ENCODE measurements at regions not wholly inside any gene's neighbourhood (a gene's known extent, or its start where the extent isn't known, plus 50 kb on each side); places are given as distances from the start of the nearest gene placed in this dataset.

- intact Hi-C loops (cut with micrococcal nuclease; ENCODE audit: unreplicated experiment) (no loop called here), in situ Hi-C loops (cut with HindIII; ENCODE audit: extremely low pct_ligation_motif_present, low pct_unique_long_range_greater_than_20kb) (no loop called here)
- CTCF ChIA-PET (ENCODE audit: low intra/inter-chr PET ratio, low total read pairs), result no interaction called here
- no peaks in the 10 kb centered on the region for H3K9me3 ChIP-seq (ENCODE audit: low read length)
- no peaks in the 10 kb centered on the region for H3K79me2 ChIP-seq (ENCODE audit: insufficient read depth, low read length)
- H3K27me3 ChIP-seq (ENCODE audit: control insufficient read depth in 1 of 2, insufficient read depth in 2 of 2, low read length in 2 of 2), result peaks cover 0 to 34% of the 10 kb centered on the region in 2 experiments; a peak in 2 of 5 replicates
- H4K20me1 ChIP-seq (ENCODE audit: insufficient read depth, low read length), result no peaks in the 10 kb centered on the region
- FAIRE-seq (no peak), ATAC-seq (no peak; the same call in 2 of the 3 replicates), DNase-seq (ENCODE audit: low spot score) (no peak)
- H3K4me1 ChIP-seq (ENCODE audit: insufficient read depth, low read length), result no peaks in the 10 kb centered on the region
- POLR2A ChIA-PET, result no interaction called here
- WGBS (ENCODE audit: low lambda C conversion rate), result 20% methylated on average over 10 of the region's 13 CpGs
- no TSS peak for BruUV-seq (replicated peaks)
- H3K36me3 ChIP-seq (replicated peaks in 1 of 2; ENCODE audit: control insufficient read depth in 1 of 2, insufficient read depth in 2 of 2, low read length in 2 of 2), result no peaks in the 10 kb centered on the region
- no peak overlapping the region for H3K4me2 ChIP-seq (ENCODE audit: low read depth, low read length)
- H2AFZ ChIP-seq (ENCODE audit: low read length), result no peak overlapping the region
- H3K27ac ChIP-seq (ENCODE audit: extremely low read length, insufficient read depth, low read length), result no peak overlapping the region
- H3K9ac ChIP-seq (ENCODE audit: insufficient read depth, low read depth, low read length), result no peak overlapping the region
- no peak overlapping the region for H3K4me3 ChIP-seq (replicated peaks in 1 of 3; ENCODE audit: insufficient read depth in 1 of 3, low read depth in 2 of 3, low read length in 3 of 3)
- TF ChIP-seq REXO4 (CRISPR knock-in tag; IDR thresholded peaks at IDR 0.05; ENCODE audit: borderline replicate concordance), result no peak
- TF ChIP-seq POLR2AphosphoS5 (IDR thresholded peaks at IDR 0.05; ENCODE audit: low read depth, low read length), result no peak
- TF ChIP-seq NFATC3 (CRISPR knock-in tag; IDR thresholded peaks at IDR 0.05), result no peak
- no peak for TF ChIP-seq CTCF (CRISPR knock-in tag; IDR thresholded peaks at IDR 0.05)
- no peak for TF ChIP-seq ZNF883 (CRISPR knock-in tag; IDR thresholded peaks at IDR 0.05; ENCODE audit: not compliant biosample characterization)
- TF ChIP-seq TBL1XR1 (IDR thresholded peaks at IDR 0.05; ENCODE audit: borderline replicate concordance, low read length, partially characterized antibody), result no peak
- TF ChIP-seq ZNF30 (CRISPR knock-in tag; IDR thresholded peaks at IDR 0.05), result no peak
- no peak for TF ChIP-seq ZNF382 (CRISPR knock-in tag; IDR thresholded peaks at IDR 0.05; ENCODE audit: borderline replicate concordance)
- no peak for TF ChIP-seq KDM2A (CRISPR knock-in tag; IDR thresholded peaks at IDR 0.05; ENCODE audit: borderline replicate concordance, low read depth)
- TF ChIP-seq, protein P1, sequence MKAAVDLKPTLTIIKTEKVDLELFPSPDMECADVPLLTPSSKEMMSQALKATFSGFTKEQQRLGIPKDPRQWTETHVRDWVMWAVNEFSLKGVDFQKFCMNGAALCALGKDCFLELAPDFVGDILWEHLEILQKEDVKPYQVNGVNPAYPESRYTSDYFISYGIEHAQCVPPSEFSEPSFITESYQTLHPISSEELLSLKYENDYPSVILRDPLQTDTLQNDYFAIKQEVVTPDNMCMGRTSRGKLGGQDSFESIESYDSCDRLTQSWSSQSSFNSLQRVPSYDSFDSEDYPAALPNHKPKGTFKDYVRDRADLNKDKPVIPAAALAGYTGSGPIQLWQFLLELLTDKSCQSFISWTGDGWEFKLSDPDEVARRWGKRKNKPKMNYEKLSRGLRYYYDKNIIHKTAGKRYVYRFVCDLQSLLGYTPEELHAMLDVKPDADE (CRISPR knock-in tag; IDR thresholded peaks at IDR 0.05), result no peak
- TF ChIP-seq POGK (CRISPR knock-in tag; conservative IDR thresholded peaks at IDR 0.05), result no peak
- TF ChIP-seq ZNF850 (CRISPR knock-in tag; conservative IDR thresholded peaks at IDR 0.05), result no peak
- no peak for TF ChIP-seq KLF12 (CRISPR knock-in tag; IDR thresholded peaks at IDR 0.05; ENCODE audit: borderline replicate concordance)
These were observed 86.8 kb upstream of the SNTG2 start for GRCh38 chr2:863732-864450.
